Ovary (tissue), 7 donors: ENCODE measurements at regions not wholly inside any gene's neighbourhood (a gene's known extent, or its start where the extent isn't known, plus 50 kb on each side); places are given as distances from the start of the nearest gene placed in this dataset.

Source experiments
- DNase-seq, 5 donors: peaks; one replicate each; pipeline ENCODE4 v3.0.0-alpha.2; 2019 to 2020
- H3K27ac ChIP-seq, 2 donors: fragments of 200-600 bp; one replicate each; pipeline versions ENCODE4 v1.5.1 to v1.8.0; 2019 to 2022
- H3K27me3 ChIP-seq: fragments of 200-600 bp; one replicate; pipeline ENCODE4 v1.8.0; 2022
- H3K36me3 ChIP-seq: fragments of 200-600 bp; sonication (generic); one replicate; pipeline ENCODE4 v1.5.1; 2019
- H3K4me1 ChIP-seq: one replicate; pipeline ENCODE4 v1.8.1; 2013; ENCODE audit warnings: mild to moderate bottlenecking, moderate library complexity; ENCODE audit not compliant: insufficient read depth
- H3K4me3 ChIP-seq: fragments of 200-600 bp; sonication (generic); one replicate; pipeline ENCODE4 v1.5.1; 2017
- H3K9me3 ChIP-seq, 2 donors: fragments of 200-600 bp in 1 of 2; sonication (generic) in 1 of 2; one replicate each; pipeline versions ENCODE4 v1.5.1 to v1.8.1; 2013 to 2019; ENCODE audit warnings: mild to moderate bottlenecking in 1 of 2, moderate library complexity in 1 of 2
- CTCF ChIP-seq, 3 donors: fragments of 450-650 bp in 2 of 3; fragments of 200-600 bp in 1 of 3; IDR thresholded peaks; one replicate each; pipeline versions ENCODE4 v1.5.1 to v1.8.0; 2016 to 2022; ENCODE audit warnings: antibody characterized with exemption in 3 of 3, mild to moderate bottlenecking in 1 of 3
- EP300 ChIP-seq: sonication (generic); formaldehyde crosslinking; IDR thresholded peaks from one replicate; pipeline ENCODE4 v1.6.1; 2017; ENCODE audit warnings: antibody characterized with exemption
- POLR2A ChIP-seq: fragments of 450-650 bp; IDR thresholded peaks from one replicate; pipeline ENCODE4 v1.6.1; 2017; ENCODE audit warnings: antibody characterized with exemption, mild to moderate bottlenecking, moderate library complexity
- WGBS, 3 donors: extraction: QIAGEN DNeasy Blood & Tissue Kit in 1 of 3; methylation state at CpG; one replicate each; pipeline versions ENCODE4 v1.1.5 to v1.1.7; 2013 to 2017; 5-methylcytosine and 5-hydroxymethylcytosine counted together
- intact Hi-C, 4 donors: fragments of 100-400 bp; cut with DNase I; formaldehyde crosslinking; loops; one replicate each; pipeline versions ENCODE4 v1.11.0 to v1.15.1; 2022 to 2023
- donor health status: DM: no; HTN: no; CAD: no; lungs with moderate emphysema.
- donor health status: DM: no; HTN: no; CAD: no.
- donor health status: Bipolar disorder and iron deficiency.
- donor health status: DM: no; HTN: no; CAD: no.
- donor health status: DM: yes; HTN: yes; CAD: no.

DNA sequence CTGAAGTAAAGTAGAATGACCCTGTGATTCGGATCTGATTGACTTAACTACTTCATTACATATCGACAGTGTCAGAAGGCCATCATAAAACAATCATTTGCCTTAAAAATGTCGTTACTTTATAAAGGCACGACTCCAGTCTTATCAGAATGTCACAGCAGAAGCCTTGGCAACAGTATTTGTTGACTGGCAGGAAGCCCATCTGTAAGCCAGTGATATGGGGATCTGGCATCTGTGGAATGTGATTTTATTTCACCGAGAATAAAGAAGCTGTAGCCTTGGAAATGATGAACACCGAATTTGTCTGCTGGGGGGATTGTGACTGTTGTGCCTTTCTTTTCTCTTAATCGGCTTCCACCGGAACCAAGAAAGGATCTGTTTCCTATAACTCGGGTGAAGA lies 362.5 kb downstream of the TDRD3 start:
- TF ChIP-seq POLR2A (no peak), EP300 (no peak), CTCF (IDR thresholded peaks at IDR 0.05) (no peak)
- Histone ChIP-seq H3K4me3 (no peak overlapping the region), H3K27me3 (no peaks in the 10 kb centered on the region), H3K4me1 (no peaks in the 10 kb centered on the region), H3K36me3 (no peaks in the 10 kb centered on the region), H3K9me3 (no peaks in the 10 kb centered on the region), H3K27ac (no peak overlapping the region)
- intact Hi-C loops, result no loop called here
- no peak for DNase-seq
- WGBS, 3 donors, result 14 to 31% (median 19%) methylated on average over 9 of the region's 9 CpGs

DNA sequence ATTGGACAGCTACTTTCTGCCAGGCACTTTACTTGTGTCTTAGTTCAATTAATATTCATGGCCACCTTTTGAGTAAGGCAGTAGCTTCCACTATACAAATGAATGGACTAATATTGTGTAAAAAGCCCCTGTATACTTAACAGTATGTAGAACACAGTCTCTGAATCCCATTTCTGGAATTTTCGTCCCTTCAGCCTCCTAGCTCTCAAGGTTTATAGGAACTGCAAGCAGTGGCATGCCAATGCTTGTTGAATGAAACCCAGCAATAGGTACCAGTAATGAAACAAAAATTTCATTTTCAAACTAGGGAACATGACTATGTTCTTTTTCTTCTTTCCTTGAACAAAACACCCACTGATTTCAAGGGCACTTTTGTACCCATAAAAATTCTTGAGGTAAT lies 361.6 kb downstream of the TDRD3 start:
- Histone ChIP-seq H3K9me3 (no peaks in the 10 kb centered on the region), H3K27me3 (no peaks in the 10 kb centered on the region), H3K4me3 (no peak overlapping the region), H3K36me3 (no peaks in the 10 kb centered on the region), H3K27ac (no peak overlapping the region), H3K4me1 (no peaks in the 10 kb centered on the region)
- no peak for TF ChIP-seq POLR2A
- no peak for TF ChIP-seq CTCF (IDR thresholded peaks at IDR 0.05)
- no peak for TF ChIP-seq EP300
- intact Hi-C loops, result no loop called here
- WGBS, 3 donors, result 53 to 67% (median 67%) methylated on average over 1 of the region's 1 CpG
- no peak for DNase-seq

- intact Hi-C loops, result no loop called here
- Histone ChIP-seq H3K27me3 (no peaks in the 10 kb centered on the region), H3K9me3 (no peaks in the 10 kb centered on the region), H3K36me3 (no peaks in the 10 kb centered on the region), H3K4me3 (no peak overlapping the region), H3K27ac (no peak overlapping the region), H3K4me1 (no peaks in the 10 kb centered on the region)
- WGBS, 3 donors, result 73 to 80% (median 74%) methylated on average over 7 of the region's 7 CpGs
- TF ChIP-seq CTCF (IDR thresholded peaks at IDR 0.05) (no peak), EP300 (no peak), POLR2A (no peak)
- DNase-seq, result no peak
Measured at GRCh38 chr13:60757501-60758215, 360.6 kb downstream of the TDRD3 start.

DNA sequence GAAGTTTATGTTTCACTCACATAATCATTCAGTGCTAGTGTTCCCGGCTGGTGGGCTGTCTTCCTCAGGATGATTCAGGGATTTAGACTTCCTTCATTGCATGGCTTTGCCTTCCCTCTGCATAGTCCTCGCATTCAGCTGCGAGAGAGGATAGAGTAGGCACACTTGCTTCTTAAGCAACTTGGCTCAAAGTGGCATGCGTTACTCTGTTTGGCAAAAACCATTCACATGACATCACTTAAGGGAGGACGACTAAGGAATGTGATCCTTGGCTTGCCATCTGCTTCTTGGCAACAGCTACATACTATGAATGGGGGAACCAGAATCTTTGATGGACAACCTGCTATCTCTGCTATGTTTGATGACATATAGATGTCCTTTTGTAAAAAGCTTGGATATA lies 359.3 kb downstream of the TDRD3 start:
- no peaks in the 10 kb centered on the region for H3K4me1 ChIP-seq
- H3K36me3 ChIP-seq, result no peaks in the 10 kb centered on the region
- TF ChIP-seq CTCF (IDR thresholded peaks at IDR 0.05), result no peak
- TF ChIP-seq EP300, result no peak
- no peak for TF ChIP-seq POLR2A
- no peak overlapping the region for H3K27ac ChIP-seq
- H3K4me3 ChIP-seq, result no peak overlapping the region
- H3K27me3 ChIP-seq, result no peaks in the 10 kb centered on the region
- 41 to 43% (median 43%) methylated on average over 5 of the region's 5 CpGs for WGBS, 3 donors
- intact Hi-C loops, result no loop called here
- no peaks in the 10 kb centered on the region for H3K9me3 ChIP-seq
- no peak for DNase-seq
